SK-N-MC (cell line): ENCODE measurements at regions not wholly inside any gene's neighbourhood (a gene's known extent, or its start where the extent isn't known, plus 50 kb on each side); places are given as distances from the start of the nearest gene placed in this dataset.

Experiments
- EZH2 ChIP-seq: fragments of 200-600 bp; sonication (generic); IDR thresholded peaks from one replicate; pipeline ENCODE4 v1.6.1; 2017; ENCODE audit warnings: antibody characterized with exemption
- FOXP2 ChIP-seq: optimal IDR thresholded peaks from 2 replicates; pipeline ENCODE3; 2011; ENCODE audit warnings: mild to moderate bottlenecking, moderate library complexity; ENCODE audit not compliant: insufficient read depth; ENCODE audit errors: extremely low read length, control extremely low read depth
- POLR2AphosphoS5 ChIP-seq: IDR thresholded peaks from 2 replicates; pipeline ENCODE4 v1.6.1; 2012; ENCODE audit warnings: mild to moderate bottlenecking, low read depth, low read length, borderline replicate concordance

- TF ChIP-seq EZH2: no peak
- no peak for TF ChIP-seq POLR2AphosphoS5
- TF ChIP-seq FOXP2: no peak
Measured at GRCh38 chr2:52127527-52127926, 1095.6 kb upstream of the NRXN1 start.
